SK-N-MC (cell line): ENCODE measurements at regions not wholly inside any gene's neighbourhood (a gene's known extent, or its start where the extent isn't known, plus 50 kb on each side); places are given as distances from the start of the nearest gene placed in this dataset.

Experiments
- EZH2 ChIP-seq: fragments of 200-600 bp; sonication (generic); IDR thresholded peaks from one replicate; pipeline ENCODE4 v1.6.1; 2017; ENCODE audit warnings: antibody characterized with exemption
- POLR2AphosphoS5 ChIP-seq: IDR thresholded peaks from 2 replicates; pipeline ENCODE4 v1.6.1; 2012; ENCODE audit warnings: mild to moderate bottlenecking, low read depth, low read length, borderline replicate concordance

- TF ChIP-seq POLR2AphosphoS5 (no peak), EZH2 (no peak)
Measured at GRCh38 chr9:96129747-96130146, 172.2 kb downstream of the HSD17B3 start.
